Activated CD4-positive, alpha-beta T cell treated with anti-CD3 and anti-CD28 coated beads for 24 hours (primary cell): ENCODE measurements at regions not wholly inside any gene's neighbourhood (a gene's known extent, or its start where the extent isn't known, plus 50 kb on each side); places are given as distances from the start of the nearest gene placed in this dataset.
"Not testable (repeated sequence)": the region's sequence is repeated elsewhere in the genome, so short reads cannot be mapped to it uniquely, and the experiment has no call there.

Experiments
- DNase-seq, 2 donors: peaks; one replicate each; pipeline ENCODE4 v3.0.0-alpha.2; 2020; ENCODE audit warnings: low read depth in 2 of 2

DNA sequence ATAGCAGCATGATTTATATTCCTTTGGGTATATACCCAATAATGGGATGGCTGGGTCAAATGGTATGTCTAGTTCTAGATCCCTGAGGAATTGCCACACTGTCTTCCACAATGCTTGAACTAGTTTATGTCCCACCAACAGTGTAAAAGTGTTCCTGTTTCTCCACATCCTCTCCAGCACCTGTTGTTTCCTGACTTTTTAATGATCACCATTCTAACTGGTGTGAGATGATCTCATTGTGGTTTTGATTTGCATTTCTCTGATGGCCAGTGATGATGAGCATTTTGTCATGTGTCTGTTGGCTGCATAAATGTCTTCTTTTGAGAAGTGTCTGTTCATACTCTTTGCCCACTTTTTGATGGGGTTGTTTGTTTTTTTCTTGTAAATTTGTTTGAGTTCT lies 54.0 kb upstream of the GPR89A start:
- not testable (repeated sequence) for DNase-seq

DNA sequence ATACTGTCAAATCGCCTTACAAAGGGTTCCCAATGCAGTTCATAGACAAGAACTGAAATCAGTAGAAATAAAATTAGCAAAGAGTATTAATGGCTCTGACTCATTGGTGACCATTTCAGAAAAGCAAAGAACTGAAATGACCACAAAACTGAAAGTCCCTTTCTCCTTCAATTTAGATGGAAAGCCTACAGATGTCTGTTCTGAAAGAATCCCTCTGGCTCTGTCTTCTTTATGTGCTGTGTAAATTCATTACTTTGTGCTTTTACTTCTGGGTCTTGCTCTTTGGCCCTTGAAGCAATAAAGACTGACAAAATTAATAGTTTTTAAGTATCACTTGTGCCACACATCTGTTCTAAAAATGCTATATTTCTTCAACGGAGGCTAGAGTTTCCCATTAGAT lies 62.7 kb upstream of the GPR89A start:
- DNase-seq, result no peak

GRCh38 chr1:145541685-145542084 lies 66.1 kb upstream of the GPR89A start:
- not testable (repeated sequence) for DNase-seq

- DNase-seq, result not testable (repeated sequence)
These were observed 66.5 kb upstream of the GPR89A start for GRCh38 chr1:145541246-145541645.

- not testable (repeated sequence) for DNase-seq
These were observed 69.5 kb upstream of the GPR89A start for GRCh38 chr1:145538118-145538882.

DNA sequence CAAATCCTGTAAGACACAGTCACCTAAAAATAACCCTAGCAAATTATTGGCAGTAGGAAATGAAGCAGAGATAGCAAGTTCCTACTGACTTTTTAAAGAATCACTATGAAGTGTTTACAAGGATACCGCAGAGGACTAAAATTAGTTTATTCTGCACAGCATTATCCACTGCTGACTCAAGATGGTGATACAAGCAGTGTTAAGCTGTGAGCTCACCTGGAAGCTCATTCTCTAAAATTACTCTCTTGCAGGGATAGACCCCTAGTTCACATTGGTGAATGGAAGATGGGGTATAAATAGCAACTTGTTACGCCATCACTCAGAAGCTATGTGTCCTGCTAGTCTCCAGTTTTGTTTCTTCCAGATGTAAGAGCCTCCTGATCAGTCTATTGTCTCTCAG lies 70.8 kb upstream of the GPR89A start:
- DNase-seq, result not testable (repeated sequence)

DNA sequence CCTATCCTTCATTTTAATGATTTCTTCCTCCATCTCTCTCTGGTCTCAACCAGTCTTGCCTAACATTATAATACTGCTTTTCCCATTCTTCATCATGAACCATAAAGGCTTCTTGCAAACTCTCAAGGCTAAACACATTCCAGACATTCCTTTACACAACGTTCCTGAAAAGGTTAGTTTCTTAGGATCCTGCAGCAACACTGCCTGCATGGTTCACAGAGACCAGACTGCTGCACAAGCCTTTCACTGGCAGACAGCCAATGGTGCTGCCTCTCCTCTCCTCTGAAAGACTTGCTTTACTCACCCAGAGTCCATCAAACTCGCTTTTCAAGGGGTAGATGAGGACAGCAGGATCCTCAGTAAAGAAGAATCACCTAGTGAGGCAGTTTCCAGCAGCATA lies 72.3 kb upstream of the GPR89A start:
- not testable (repeated sequence) for DNase-seq

DNA sequence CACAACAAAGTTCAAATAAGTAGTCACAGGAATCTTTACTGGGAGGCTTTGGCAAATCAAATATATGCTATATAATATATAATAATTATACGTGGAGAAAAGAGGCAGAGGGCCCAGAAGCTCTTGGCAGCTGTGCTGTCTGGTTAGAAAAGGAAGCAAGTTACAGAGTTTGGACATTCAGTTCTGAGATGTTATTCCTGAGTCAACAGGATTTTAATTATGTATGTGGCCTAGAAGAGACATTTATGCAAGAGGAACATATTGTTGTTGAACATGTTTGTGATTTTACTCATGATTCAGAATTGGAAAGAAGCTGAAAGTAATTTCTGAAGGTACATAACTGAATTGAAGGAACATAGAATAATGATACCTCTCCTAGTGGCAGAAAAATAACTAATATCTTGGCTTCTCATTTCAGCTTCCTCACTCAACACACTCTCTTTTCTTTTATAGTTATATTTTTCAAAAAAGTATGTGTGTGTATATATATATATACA lies 79.7 kb upstream of the GPR89A start:
- DNase-seq, result not testable (repeated sequence)

DNA sequence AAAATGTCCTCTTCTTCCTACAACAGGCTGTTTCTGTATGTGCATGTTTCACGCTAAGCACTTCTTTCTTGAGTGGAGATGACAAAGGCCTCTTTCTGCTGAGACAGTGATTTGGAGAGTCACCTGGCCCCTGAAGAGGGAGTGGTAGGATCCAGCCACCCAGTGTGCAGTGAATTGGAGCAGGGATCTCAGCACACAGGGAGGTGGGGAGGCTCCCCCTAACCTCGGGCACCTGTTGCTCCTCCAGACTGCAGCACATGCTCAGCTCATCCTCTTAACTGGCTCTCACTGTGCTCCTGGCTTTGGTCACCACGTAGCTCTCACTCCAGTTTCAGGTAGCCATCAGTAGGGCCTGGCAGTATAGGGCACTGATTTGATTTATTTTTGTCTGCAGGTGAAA lies 87.6 kb upstream of the GPR89A start:
- not testable (repeated sequence) for DNase-seq

GRCh38 chr1:145519302-145519701 lies 88.5 kb upstream of the GPR89A start:
- not testable (repeated sequence) for DNase-seq

DNA sequence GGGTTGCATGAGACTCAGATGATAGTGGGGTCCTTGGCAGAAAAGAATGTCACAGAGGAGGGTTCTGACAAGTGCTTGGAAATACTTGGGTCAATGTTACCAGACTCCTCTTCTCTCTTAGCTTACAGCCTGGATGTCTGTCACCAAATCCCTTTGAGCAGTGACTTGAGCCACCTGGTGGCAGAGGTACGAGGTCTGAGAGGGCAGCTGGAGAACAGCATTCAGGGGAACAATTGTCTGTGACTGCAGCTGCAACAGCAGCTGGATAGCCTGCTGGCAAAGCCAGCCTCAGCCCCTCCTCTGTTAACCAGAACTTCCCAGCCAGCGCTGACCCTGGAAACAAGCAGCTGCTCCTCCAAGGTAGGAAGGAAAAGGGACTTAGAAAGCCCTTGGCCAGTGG lies 87.6 kb upstream of the NBPF20 start:
- not testable (repeated sequence) for DNase-seq

DNA sequence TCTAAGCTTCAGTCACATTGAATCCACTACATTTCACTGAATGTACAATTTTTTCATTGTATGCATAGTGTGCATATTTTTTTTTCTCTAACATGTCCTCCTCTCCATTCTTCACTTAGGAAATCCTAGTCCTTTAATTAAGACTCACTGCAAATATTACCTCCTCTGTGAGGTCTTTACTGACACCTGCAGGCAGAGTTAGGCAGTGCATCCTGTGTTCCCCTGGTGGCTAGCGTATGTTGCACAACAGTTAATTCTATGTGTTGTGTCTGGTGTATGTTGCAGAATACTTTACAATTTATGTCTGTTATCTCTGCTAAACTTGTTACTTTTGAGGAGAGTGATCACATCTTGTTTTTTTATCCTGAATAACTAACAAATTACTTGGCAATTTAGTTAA lies 82.7 kb upstream of the NBPF20 start:
- not testable (repeated sequence) for DNase-seq

DNA sequence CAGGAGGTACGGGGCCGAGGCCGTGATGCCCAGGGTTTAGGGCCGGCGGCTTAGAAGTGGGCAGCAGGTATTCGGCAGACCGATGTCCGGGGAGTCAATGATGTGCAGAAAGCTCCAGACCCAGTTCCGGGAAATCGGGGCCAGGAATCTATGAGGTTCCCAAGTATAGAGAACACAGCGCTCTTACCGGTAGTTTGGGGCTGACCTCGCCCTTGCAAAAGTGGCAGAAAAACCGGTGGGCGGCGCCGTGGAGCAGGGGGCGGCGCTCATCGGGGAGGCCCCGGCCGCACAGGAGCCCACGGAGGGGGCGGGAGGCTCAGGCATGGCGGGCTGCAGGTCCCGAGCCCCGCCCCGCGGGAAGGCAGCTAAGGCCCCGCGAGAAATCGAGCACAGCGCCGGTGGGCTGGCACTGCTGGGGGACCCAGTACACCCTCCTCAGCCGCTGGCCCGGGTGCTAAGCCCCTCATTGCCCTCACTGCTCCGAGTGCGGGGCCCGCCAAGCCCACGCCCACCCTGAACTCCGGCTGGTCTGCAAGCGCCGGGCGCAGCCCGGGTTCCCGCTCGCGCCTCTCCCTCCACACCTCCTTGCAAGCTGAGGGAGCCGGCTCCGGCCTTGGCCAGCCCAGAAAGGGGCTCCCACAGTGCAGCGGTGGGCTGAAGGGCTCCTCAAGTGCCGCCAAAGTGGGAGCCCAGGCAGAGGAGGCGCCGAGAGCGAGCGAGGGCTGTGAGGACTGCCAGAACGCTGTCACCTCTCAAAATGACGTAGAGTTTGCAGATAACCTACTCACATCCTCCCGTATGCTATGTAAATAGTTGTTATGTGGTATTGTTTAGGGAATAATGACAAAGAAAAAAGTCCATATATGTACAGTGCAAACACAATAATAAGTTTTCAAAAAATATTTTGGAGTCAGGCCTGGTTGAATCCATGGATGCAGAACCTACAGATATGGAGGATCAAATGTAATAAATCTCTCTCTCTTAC lies 80.6 kb upstream of the NBPF20 start:
- DNase-seq, result not testable (repeated sequence)

DNA sequence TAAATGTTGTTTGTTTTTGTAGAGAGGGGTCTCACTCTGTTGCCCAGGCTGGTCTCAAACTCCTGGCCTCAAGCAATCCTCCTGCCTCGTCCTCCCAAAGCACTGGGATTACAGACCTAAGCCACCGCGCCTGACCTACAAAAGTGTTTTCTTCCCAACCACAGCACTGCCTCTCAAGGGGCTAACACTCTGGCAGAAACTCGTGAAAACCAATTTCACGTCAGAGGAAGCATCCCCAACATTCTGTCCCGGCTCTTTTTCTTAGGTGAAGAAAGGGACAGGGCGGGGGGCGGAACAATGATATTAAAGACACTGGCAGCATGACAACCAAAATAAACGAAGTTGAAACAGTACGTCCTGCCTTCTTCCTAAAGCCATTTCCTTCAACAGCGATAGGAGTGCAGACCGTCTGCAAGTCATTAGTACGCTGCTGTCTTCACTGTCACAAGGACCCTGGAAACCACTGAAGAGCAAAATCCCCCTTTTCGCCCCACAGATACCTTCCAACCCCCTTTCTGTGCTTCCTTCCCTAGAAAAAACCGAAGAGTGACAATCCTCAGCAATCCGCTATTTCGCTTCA lies 79.5 kb upstream of the NBPF20 start:
- not testable (repeated sequence) for DNase-seq

DNA sequence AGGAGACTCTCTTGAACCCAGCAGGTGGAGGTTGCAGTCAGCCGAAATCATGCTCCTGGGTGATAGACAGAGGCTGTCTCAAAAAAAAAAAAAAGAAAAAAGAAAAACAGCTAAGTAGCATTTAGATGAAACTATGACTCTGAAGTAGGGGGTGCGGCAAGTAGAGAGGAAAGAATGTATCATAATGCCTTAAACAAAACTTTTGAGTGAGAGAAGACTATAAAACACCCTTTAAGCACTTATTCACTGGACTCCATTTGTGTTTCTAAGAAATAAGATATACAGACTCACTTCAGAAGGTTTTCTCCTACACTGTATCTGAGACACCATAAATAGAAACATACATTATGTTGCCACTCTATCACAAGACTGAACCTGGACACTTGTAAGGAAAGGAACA lies 78.9 kb upstream of the NBPF20 start:
- DNase-seq, result not testable (repeated sequence)

- not testable (repeated sequence) for DNase-seq
These were observed 74.8 kb upstream of the NBPF20 start for GRCh38 chr1:145500251-145500650.

DNA sequence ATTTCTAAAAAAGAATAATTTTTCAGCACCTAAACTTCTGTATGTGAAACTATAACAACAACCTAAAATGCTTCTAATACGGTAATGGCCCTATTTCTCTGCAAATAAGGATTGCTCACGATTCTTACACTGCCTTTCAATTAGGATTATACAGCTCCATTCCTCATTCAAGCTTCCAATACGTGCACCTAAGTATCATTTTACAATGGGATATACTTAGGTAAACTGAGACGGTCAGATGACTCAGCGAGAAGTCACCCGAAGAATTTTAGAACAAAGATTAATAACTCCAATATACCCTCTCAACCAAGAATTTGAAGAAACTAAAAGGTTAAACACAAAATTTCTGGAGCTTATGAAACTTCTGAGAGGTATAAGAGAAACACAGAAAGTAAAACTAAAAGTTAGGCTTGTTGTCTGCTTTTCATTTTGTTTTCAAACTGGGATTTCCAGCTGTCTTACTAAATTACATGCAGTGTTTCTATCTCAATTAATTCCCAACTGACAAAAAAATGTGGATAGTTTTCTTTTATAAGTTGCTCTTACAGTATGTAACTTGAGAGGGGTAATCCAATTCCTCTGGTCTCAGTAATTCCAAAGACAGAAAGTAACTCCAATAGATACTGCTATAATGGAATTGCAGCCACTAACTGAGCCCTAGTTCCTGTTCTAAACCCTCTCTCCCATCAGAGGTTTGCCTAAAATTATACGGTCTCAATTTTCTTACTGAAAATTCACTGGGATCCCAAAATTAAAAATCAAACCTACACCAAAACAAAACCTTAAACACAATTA lies 69.9 kb upstream of the NBPF20 start:
- DNase-seq, result not testable (repeated sequence)

DNA sequence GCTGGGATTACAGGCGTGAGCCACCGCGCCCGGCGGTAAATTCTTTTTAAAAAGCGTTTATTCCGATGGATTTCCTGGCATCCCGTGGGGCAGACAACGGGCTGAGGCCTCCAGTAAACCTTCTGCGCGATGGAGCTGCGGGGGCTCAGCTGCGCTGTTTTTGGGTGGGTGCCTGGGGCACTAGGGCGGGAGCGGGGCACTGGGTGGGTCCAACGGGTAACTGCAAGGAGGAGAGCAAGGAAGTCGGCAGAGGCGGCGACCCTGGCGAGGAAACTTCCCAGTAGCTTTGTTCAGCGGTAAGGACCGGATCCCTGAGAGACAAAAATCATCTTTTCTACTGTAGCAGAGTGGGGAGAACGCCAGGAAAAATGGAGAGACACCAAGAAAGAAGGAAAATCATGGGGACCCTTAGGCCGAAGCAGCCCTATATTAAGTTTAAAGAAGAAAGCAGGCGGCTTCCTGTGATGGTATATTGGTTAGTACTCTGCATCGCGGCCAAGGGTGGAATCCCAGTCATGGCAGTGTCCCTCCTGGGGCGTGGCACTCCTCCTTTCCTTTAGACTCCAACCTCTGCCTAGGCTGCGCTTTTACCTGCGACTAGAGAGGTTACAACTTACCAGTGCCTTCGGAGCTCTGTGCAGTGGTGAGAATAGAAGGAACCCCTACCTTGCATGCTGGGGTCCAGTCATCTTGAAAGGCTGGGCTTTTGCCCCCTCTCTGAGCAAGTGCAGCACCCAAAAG lies 63.0 kb upstream of the NBPF20 start:
- not testable (repeated sequence) for DNase-seq

DNA sequence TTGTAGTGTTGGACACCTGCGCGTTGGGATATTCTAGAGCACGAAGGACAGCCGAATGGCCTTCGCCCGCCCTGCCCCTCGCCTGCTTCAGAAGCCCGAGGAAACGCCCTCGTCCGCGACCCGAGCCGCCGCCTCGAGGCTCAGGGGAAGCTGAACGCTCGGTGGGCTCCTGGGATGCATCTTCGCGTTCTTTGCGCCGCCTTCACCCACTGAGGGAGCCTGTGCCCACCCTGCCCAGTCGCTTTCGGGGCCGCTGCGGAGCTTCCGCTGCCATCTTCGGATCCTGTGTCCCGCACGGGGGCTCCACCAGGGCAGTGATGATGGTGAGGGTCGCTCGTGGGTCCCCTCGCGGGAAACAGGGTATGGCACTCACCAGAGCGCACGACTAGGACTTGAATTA lies 61.8 kb upstream of the NBPF20 start:
- DNase-seq, result not testable (repeated sequence)

- not testable (repeated sequence) for DNase-seq
These were observed 58.9 kb upstream of the NBPF20 start for GRCh38 chr1:145484257-145484656.
